ENCODE measurements at regions not wholly inside any gene's neighbourhood (a gene's known extent, or its start where the extent isn't known, plus 50 kb on each side); places are given as distances from the start of the nearest gene placed in this dataset.

- no peak overlapping the region for H3K4me3 Mint-ChIP-seq
- H3K27ac Mint-ChIP-seq: no peak overlapping the region
- intact Hi-C loops (cut with micrococcal nuclease): no loop called here
- no peaks in the 10 kb centered on the region for H3K36me3 Mint-ChIP-seq (ENCODE audit: low read depth)
- DNase-seq (no peak), ATAC-seq (no peak)
- TF ChIP-seq, protein P1, sequence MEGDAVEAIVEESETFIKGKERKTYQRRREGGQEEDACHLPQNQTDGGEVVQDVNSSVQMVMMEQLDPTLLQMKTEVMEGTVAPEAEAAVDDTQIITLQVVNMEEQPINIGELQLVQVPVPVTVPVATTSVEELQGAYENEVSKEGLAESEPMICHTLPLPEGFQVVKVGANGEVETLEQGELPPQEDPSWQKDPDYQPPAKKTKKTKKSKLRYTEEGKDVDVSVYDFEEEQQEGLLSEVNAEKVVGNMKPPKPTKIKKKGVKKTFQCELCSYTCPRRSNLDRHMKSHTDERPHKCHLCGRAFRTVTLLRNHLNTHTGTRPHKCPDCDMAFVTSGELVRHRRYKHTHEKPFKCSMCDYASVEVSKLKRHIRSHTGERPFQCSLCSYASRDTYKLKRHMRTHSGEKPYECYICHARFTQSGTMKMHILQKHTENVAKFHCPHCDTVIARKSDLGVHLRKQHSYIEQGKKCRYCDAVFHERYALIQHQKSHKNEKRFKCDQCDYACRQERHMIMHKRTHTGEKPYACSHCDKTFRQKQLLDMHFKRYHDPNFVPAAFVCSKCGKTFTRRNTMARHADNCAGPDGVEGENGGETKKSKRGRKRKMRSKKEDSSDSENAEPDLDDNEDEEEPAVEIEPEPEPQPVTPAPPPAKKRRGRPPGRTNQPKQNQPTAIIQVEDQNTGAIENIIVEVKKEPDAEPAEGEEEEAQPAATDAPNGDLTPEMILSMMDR (IDR thresholded peaks at IDR 0.05): no peak
- H3K4me1 Mint-ChIP-seq (ENCODE audit: low read depth): no peaks in the 10 kb centered on the region
- peaks cover 4% of the 10 kb centered on the region for H3K9me3 Mint-ChIP-seq
- POLR2A ChIA-PET: no interaction called here
- no peaks in the 10 kb centered on the region for H3K27me3 Mint-ChIP-seq
- CTCF ChIA-PET: no interaction called here
These were observed 331.4 kb upstream of the TMEM229A start for GRCh38 chr7:124364283-124364682.

DNA sequence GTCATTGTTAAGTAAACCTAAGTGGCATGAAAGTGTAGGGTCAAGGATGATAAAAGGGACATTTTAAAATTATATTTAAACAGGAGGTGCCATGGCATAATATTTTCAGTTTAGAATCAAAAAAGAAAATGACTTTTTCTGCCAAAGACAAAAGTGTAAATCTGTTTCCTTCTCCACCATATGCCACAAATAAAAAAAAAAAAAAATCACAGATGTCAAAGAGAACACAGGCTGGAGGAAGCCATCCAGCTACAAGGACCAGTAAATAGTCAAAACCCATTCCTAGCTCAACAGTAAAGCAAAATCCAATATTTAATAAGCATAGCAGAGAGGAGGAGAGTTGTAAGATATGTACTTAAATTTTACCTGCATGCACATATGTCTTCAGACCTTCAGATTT, 321.3 kb upstream of the TMEM229A start:
- TF ChIP-seq, protein P1 (IDR thresholded peaks at IDR 0.05): no peak
- H3K4me1 Mint-ChIP-seq (ENCODE audit: low read depth): no peaks in the 10 kb centered on the region
- H3K4me3 Mint-ChIP-seq: no peak overlapping the region
- no peak for DNase-seq
- H3K36me3 Mint-ChIP-seq (ENCODE audit: low read depth): no peaks in the 10 kb centered on the region
- no peak for ATAC-seq
- no peaks in the 10 kb centered on the region for H3K27me3 Mint-ChIP-seq
- CTCF ChIA-PET: no interaction called here
- no peak overlapping the region for H3K27ac Mint-ChIP-seq
- H3K9me3 Mint-ChIP-seq: no peaks in the 10 kb centered on the region
- POLR2A ChIA-PET: no interaction called here
- intact Hi-C loops (cut with micrococcal nuclease): no loop called here

- no peak overlapping the region for H3K27ac Mint-ChIP-seq
These were observed 319.1 kb upstream of the TMEM229A start for GRCh38 chr7:124351950-124352349.

GRCh38 chr7:124349443-124349842, 316.6 kb upstream of the TMEM229A start:
- CTCF ChIA-PET: no interaction called here
- POLR2A ChIA-PET: no interaction called here
- peaks cover 6% of the 10 kb centered on the region for H3K9me3 Mint-ChIP-seq
- H3K36me3 Mint-ChIP-seq (ENCODE audit: low read depth): no peaks in the 10 kb centered on the region
- no peaks in the 10 kb centered on the region for H3K4me1 Mint-ChIP-seq (ENCODE audit: low read depth)
- H3K4me3 Mint-ChIP-seq: no peak overlapping the region
- ATAC-seq: no peak
- H3K27me3 Mint-ChIP-seq: no peaks in the 10 kb centered on the region
- no peak overlapping the region for H3K27ac Mint-ChIP-seq
- DNase-seq: no peak
- TF ChIP-seq, protein P1 (IDR thresholded peaks at IDR 0.05): no peak
- intact Hi-C loops (cut with micrococcal nuclease): no loop called here

More at GRCh38 chr7:124351950-124352349, 319.1 kb upstream of the TMEM229A start:
- TF ChIP-seq, protein P1 (IDR thresholded peaks at IDR 0.05): no peak
- CTCF ChIA-PET: no interaction called here
- H3K4me3 Mint-ChIP-seq: no peak overlapping the region
- intact Hi-C loops (cut with micrococcal nuclease): no loop called here
- H3K27me3 Mint-ChIP-seq: no peaks in the 10 kb centered on the region
- no peaks in the 10 kb centered on the region for H3K36me3 Mint-ChIP-seq (ENCODE audit: low read depth)
- DNase-seq (no peak), ATAC-seq (no peak)
- H3K9me3 Mint-ChIP-seq: no peaks in the 10 kb centered on the region
- no peaks in the 10 kb centered on the region for H3K4me1 Mint-ChIP-seq (ENCODE audit: low read depth)
- POLR2A ChIA-PET: no interaction called here

DNA sequence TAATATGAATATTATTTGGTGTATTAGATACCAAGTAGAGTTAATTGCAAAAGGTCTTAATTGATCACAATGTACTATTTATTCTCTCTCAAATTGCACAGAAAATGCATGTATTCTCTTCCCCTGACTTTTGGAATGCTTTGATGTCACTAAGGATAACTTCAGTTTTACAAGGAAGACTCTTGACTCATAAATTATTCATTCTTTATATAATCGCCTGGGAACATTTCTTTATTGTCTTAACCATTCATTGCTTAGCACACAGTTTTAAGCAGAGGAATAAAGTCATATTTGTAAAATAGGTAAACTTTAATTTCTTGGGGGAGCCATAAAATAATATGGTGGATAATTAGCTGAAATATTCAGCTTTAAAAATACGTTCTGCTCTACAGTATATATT, 306.0 kb upstream of the TMEM229A start:
- H3K4me3 Mint-ChIP-seq: no peak overlapping the region
- ChIA-PET CTCF (no interaction called here), POLR2A (no interaction called here)
- no peaks in the 10 kb centered on the region for H3K27me3 Mint-ChIP-seq
- no peak overlapping the region for H3K27ac Mint-ChIP-seq
- TF ChIP-seq, protein P1 (IDR thresholded peaks at IDR 0.05): no peak
- ATAC-seq (no peak), DNase-seq (no peak)
- intact Hi-C loops (cut with micrococcal nuclease): no loop called here
- H3K4me1 Mint-ChIP-seq (ENCODE audit: low read depth): no peaks in the 10 kb centered on the region
- no peaks in the 10 kb centered on the region for H3K36me3 Mint-ChIP-seq (ENCODE audit: low read depth)
- H3K9me3 Mint-ChIP-seq: peaks cover 4% of the 10 kb centered on the region

All from activated CD8-positive, alpha-beta T cell treated with anti-CD3 and anti-CD28 coated beads for 36 hours (primary cell).